HepG2 (cell line): ENCODE measurements at regions not wholly inside any gene's neighbourhood (a gene's known extent, or its start where the extent isn't known, plus 50 kb on each side); places are given as distances from the start of the nearest gene placed in this dataset.
A peak's percentile ranks its signal among the peaks of the same experiment; 100 is the strongest.

Experiments used
- ATAC-seq: fragments of 200-7000 bp; cut with Tn5 transposase; 3 replicates; pipeline ENCODE4 v1.9.1; 2020; ENCODE audit warnings: mild to moderate bottlenecking, moderate library complexity
- BruUV-seq: library from RNA; stranded (reverse); fragments of 400-500 nt; replicated peaks from 2 replicates; lab custom pipeline; 2021; lab: Mats Ljungman, UMichigan
- CTCF ChIA-PET: fragments of 300-600 bp; formaldehyde crosslinking; extraction: SDS; loops from one replicate; lab custom pipeline; 2021; ENCODE audit warnings: low total read pairs, inconsistent platforms, low intra/inter-chr PET ratio; lab: Yijun Ruan, JAX
- POLR2A ChIA-PET: fragments of 350-600 bp; sonication (Branson Sonifier 250); formaldehyde crosslinking; loops from one replicate; lab custom pipeline; 2020; ENCODE audit warnings: antibody characterized with exemption, inconsistent platforms; lab: Yijun Ruan, JAX
- DNase-seq: peaks from one replicate; pipeline ENCODE4 v3.0.0-alpha.2; 2015; ENCODE audit warnings: low spot score
- FAIRE-seq: peaks from 3 replicates; lab custom pipeline; 2011; peaks lifted over from hg19 to GRCh38; lab: Jason Lieb, UNC
- H2AFZ ChIP-seq: one replicate; pipeline ENCODE4 v1.6.1; 2011; ENCODE audit warnings: low read length, inconsistent platforms
- H3K27ac ChIP-seq: fragments of 300-600 bp; 3 replicates; pipeline ENCODE4 v1.8.0; 2011; ENCODE audit warnings: mixed run types, mild to moderate bottlenecking, mixed read lengths, low read length, inconsistent platforms; ENCODE audit not compliant: insufficient read depth; ENCODE audit errors: extremely low read length
- H3K27me3 ChIP-seq, 2 experiments: fragments of 200-600 bp in 1 of 2; 2 replicates in 1 of 2; 3 replicates in 1 of 2; pipeline versions ENCODE4 v1.6.0 to v1.8.0; 2011; ENCODE audit warnings: low read length in 2 of 2, mild to moderate bottlenecking in 2 of 2, moderate library complexity in 2 of 2, inconsistent platforms in 1 of 2; ENCODE audit not compliant: insufficient read depth in 2 of 2, control insufficient read depth in 1 of 2
- H3K36me3 ChIP-seq, 2 experiments: fragments of 200-600 bp in 1 of 2; replicated peaks in 1 of 2; 2 replicates in 1 of 2; 3 replicates in 1 of 2; pipeline versions ENCODE4 v1.5.1 to v1.8.0; 2011; ENCODE audit warnings: low read length in 2 of 2, inconsistent platforms in 1 of 2; ENCODE audit not compliant: insufficient read depth in 2 of 2, control insufficient read depth in 1 of 2
- H3K4me1 ChIP-seq: 2 replicates; pipeline ENCODE4 v1.5.1; 2012; ENCODE audit warnings: low read length, inconsistent platforms; ENCODE audit not compliant: insufficient read depth
- H3K4me2 ChIP-seq: 2 replicates; pipeline ENCODE4 v1.6.0; 2011; ENCODE audit warnings: low read depth, low read length, inconsistent platforms
- H3K4me3 ChIP-seq, 3 experiments: fragments of 200-600 bp in 1 of 3; sonication (generic), shearing (Covaris generic) in 1 of 3; replicated peaks in 1 of 3; 2 replicates each; pipeline ENCODE4 v1.5.1; 2011 to 2016; ENCODE audit warnings: low read length in 3 of 3, inconsistent platforms in 2 of 3, low read depth in 2 of 3, mild to moderate bottlenecking in 2 of 3, control low read depth in 1 of 3, mixed read lengths in 1 of 3; ENCODE audit not compliant: insufficient read depth in 1 of 3
- H3K79me2 ChIP-seq: one replicate; pipeline ENCODE4 v1.6.1; 2011; ENCODE audit warnings: low read length, inconsistent platforms; ENCODE audit not compliant: insufficient read depth
- H3K9ac ChIP-seq: 2 replicates; pipeline ENCODE4 v1.6.0; 2011; ENCODE audit warnings: mild to moderate bottlenecking, low read depth, low read length, inconsistent platforms; ENCODE audit not compliant: insufficient read depth
- H3K9me3 ChIP-seq: 2 replicates; pipeline ENCODE4 v1.5.1; 2012; ENCODE audit warnings: mild to moderate bottlenecking, low read length
- H4K20me1 ChIP-seq: 2 replicates; pipeline ENCODE4 v1.6.0; 2011; ENCODE audit warnings: inconsistent platforms, mild to moderate bottlenecking, low read length, moderate library complexity; ENCODE audit not compliant: insufficient read depth
- CEBPB ChIP-seq: IDR thresholded peaks from 2 replicates; pipeline ENCODE4 v1.6.1; 2011; ENCODE audit warnings: low read depth, low read length, improper control_type of control experiment, borderline replicate concordance
- GATA4 ChIP-seq: sonication (generic); IDR thresholded peaks from 2 replicates; pipeline ENCODE4 v1.6.1; 2016; ENCODE audit warnings: antibody characterized with exemption, low read depth, borderline replicate concordance
- IRX3 ChIP-seq: sonication (generic); formaldehyde crosslinking; IDR thresholded peaks from 2 replicates; pipeline ENCODE4 v1.8.1; 2023; ENCODE audit warnings: mild to moderate bottlenecking, low read depth, missing genetic modification reagents, borderline replicate concordance
- SIX1 ChIP-seq: sonication (generic); formaldehyde crosslinking; IDR thresholded peaks from 2 replicates; pipeline ENCODE4 v1.4.0; 2020; ENCODE audit warnings: missing genetic modification reagents, borderline replicate concordance
- U2AF1 ChIP-seq: fragments of 200-400 bp; formaldehyde crosslinking; optimal IDR thresholded peaks from 2 replicates; pipeline ENCODE3; 2017; ENCODE audit warnings: mild to moderate bottlenecking, low read depth, low read length
- ZFP1 ChIP-seq: IDR thresholded peaks from 2 replicates; pipeline ENCODE4 v1.6.1; 2016
- ZNF572 ChIP-seq: sonication (generic); formaldehyde crosslinking; IDR thresholded peaks from 2 replicates; pipeline ENCODE4 v1.5.1; 2020; ENCODE audit warnings: mild to moderate bottlenecking, missing genetic modification reagents
- WGBS: methylation state at CpG from one replicate; pipeline ENCODE4 v1.1.6; 2017; ENCODE audit warnings: low lambda C conversion rate; 5-methylcytosine and 5-hydroxymethylcytosine counted together
- in situ Hi-C: cut with HindIII; loops from 2 replicates; pipeline ENCODE4 v1.10.0; 2017; ENCODE audit warnings: low pct_unique_long_range_greater_than_20kb; ENCODE audit not compliant: extremely low pct_ligation_motif_present
- intact Hi-C: fragments of 100-400 bp; cut with micrococcal nuclease; formaldehyde crosslinking; loops from one replicate; pipeline ENCODE4 v1.10.0; 2022; ENCODE audit not compliant: unreplicated experiment

DNA sequence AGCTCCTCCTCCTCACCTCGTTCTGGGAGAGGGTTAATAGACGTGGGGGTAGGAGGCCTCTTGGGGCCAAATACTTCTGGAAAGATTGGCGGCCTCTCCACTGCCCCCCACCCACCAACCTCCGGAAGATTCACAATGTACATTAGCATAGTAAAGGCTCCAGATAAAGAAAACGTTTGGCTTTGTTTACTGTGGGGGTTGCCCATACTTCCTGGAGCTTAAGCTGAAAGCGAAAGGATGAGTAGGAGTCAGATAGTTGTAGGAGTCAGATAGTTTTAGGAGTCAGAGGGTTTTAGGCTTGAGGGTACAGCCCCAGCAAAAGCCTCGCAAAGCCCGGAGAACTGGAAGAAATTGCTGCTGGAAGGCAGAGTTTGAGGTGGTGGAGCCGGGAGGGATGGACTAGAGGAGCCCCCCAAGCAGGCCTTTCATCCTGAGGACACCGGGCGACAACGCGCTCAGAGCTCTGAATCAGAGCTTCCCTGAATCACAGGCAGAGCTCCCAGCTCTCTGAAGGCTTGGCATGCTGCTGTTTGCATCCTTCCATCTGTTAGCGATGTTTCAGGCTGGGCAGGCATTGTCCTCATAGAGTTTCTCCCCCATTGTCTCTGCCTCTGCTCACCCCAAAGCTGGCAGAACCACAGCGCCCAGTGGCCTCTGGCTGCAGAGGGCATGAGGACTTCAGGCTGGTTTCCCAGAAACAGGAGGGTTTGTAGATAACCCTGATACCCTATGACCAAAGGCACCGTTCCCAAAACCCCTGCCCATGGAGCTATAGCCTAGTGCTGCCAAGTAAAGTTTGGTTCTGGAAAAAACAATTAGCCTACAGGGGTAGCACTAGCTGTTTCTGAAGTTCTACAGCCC, 280.7 kb downstream of the BCOR start:
- no peaks in the 10 kb centered on the region for H3K79me2 ChIP-seq
- DNase-seq (no peak), ATAC-seq (peak; percentile 33; the same call in 2 of the 3 replicates)
- no peak overlapping the region for H3K9ac ChIP-seq
- peaks cover 11% of the 10 kb centered on the region; the same call in 1 of the 2 replicates for H3K4me1 ChIP-seq
- WGBS: 31% methylated on average over 4 of the region's 16 CpGs
- H3K4me2 ChIP-seq: peak overlapping the region; percentile 36; the same call in 1 of the 2 replicates
- no peaks in the 10 kb centered on the region for H3K9me3 ChIP-seq
- H3K27ac ChIP-seq: no peak overlapping the region
- no peak overlapping the region; a peak in 1 of 6 replicates for H3K4me3 ChIP-seq
- CTCF ChIA-PET: no interaction called here
- H4K20me1 ChIP-seq: no peaks in the 10 kb centered on the region
- TF ChIP-seq SIX1: no peak
- no peak for TF ChIP-seq ZFP1 (CRISPR knock-in tag)
- TF ChIP-seq ZNF572: no peak
- TF ChIP-seq CEBPB: no peak
- TF ChIP-seq U2AF1: no peak
- TF ChIP-seq IRX3: no peak
- TF ChIP-seq GATA4: no peak
- TF ChIP-seq, all 625 proteins: peak for 0
- BruUV-seq: no TSS peak
- Histone ChIP-seq H2AFZ (no peak overlapping the region), H3K36me3 (no peaks in the 10 kb centered on the region), H3K27me3 (peaks cover 0 to 2% of the 10 kb centered on the region in 2 experiments; a peak in 2 of 5 replicates)
- POLR2A ChIA-PET: no interaction called here
- intact Hi-C loops: loop anchor here (2.0 kb wide), 1 partner anchor 450 kb away; no protein-coding TSS in a partner anchor
- no peak for FAIRE-seq
- in situ Hi-C loops: no loop called here
